ENCODE measurements at regions not wholly inside any gene's neighbourhood (a gene's known extent, or its start where the extent isn't known, plus 50 kb on each side); places are given as distances from the start of the nearest gene placed in this dataset.
"Not testable (repeated sequence)": the region's sequence is repeated elsewhere in the genome, so short reads cannot be mapped to it uniquely, and the experiment has no call there.

- TF ChIP-seq ZFP41 (tag by site-specific recombination; IDR thresholded peaks at IDR 0.05; ENCODE audit: borderline replicate concordance); HOXA7 (CRISPR knock-in tag; IDR thresholded peaks at IDR 0.05; ENCODE audit: borderline replicate concordance); YY1 (tag by site-specific recombination; IDR thresholded peaks at IDR 0.05); ZNF175 (tag by site-specific recombination; IDR thresholded peaks at IDR 0.05); ZNF274 (IDR thresholded peaks at IDR 0.05; ENCODE audit: low read length); ZNF274 (tag by site-specific recombination; IDR thresholded peaks at IDR 0.05; ENCODE audit: borderline replicate concordance); ZNF776 (tag by site-specific recombination; IDR thresholded peaks at IDR 0.05; ENCODE audit: borderline replicate concordance): not testable (repeated sequence)
- TF ChIP-seq, protein P1, sequence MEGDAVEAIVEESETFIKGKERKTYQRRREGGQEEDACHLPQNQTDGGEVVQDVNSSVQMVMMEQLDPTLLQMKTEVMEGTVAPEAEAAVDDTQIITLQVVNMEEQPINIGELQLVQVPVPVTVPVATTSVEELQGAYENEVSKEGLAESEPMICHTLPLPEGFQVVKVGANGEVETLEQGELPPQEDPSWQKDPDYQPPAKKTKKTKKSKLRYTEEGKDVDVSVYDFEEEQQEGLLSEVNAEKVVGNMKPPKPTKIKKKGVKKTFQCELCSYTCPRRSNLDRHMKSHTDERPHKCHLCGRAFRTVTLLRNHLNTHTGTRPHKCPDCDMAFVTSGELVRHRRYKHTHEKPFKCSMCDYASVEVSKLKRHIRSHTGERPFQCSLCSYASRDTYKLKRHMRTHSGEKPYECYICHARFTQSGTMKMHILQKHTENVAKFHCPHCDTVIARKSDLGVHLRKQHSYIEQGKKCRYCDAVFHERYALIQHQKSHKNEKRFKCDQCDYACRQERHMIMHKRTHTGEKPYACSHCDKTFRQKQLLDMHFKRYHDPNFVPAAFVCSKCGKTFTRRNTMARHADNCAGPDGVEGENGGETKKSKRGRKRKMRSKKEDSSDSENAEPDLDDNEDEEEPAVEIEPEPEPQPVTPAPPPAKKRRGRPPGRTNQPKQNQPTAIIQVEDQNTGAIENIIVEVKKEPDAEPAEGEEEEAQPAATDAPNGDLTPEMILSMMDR (tag by site-specific recombination; IDR thresholded peaks at IDR 0.05): not testable (repeated sequence)
- TF ChIP-seq, protein P2, sequence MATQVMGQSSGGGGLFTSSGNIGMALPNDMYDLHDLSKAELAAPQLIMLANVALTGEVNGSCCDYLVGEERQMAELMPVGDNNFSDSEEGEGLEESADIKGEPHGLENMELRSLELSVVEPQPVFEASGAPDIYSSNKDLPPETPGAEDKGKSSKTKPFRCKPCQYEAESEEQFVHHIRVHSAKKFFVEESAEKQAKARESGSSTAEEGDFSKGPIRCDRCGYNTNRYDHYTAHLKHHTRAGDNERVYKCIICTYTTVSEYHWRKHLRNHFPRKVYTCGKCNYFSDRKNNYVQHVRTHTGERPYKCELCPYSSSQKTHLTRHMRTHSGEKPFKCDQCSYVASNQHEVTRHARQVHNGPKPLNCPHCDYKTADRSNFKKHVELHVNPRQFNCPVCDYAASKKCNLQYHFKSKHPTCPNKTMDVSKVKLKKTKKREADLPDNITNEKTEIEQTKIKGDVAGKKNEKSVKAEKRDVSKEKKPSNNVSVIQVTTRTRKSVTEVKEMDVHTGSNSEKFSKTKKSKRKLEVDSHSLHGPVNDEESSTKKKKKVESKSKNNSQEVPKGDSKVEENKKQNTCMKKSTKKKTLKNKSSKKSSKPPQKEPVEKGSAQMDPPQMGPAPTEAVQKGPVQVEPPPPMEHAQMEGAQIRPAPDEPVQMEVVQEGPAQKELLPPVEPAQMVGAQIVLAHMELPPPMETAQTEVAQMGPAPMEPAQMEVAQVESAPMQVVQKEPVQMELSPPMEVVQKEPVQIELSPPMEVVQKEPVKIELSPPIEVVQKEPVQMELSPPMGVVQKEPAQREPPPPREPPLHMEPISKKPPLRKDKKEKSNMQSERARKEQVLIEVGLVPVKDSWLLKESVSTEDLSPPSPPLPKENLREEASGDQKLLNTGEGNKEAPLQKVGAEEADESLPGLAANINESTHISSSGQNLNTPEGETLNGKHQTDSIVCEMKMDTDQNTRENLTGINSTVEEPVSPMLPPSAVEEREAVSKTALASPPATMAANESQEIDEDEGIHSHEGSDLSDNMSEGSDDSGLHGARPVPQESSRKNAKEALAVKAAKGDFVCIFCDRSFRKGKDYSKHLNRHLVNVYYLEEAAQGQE (tag by site-specific recombination; IDR thresholded peaks at IDR 0.05): not testable (repeated sequence)
- TF ChIP-seq, protein P3, sequence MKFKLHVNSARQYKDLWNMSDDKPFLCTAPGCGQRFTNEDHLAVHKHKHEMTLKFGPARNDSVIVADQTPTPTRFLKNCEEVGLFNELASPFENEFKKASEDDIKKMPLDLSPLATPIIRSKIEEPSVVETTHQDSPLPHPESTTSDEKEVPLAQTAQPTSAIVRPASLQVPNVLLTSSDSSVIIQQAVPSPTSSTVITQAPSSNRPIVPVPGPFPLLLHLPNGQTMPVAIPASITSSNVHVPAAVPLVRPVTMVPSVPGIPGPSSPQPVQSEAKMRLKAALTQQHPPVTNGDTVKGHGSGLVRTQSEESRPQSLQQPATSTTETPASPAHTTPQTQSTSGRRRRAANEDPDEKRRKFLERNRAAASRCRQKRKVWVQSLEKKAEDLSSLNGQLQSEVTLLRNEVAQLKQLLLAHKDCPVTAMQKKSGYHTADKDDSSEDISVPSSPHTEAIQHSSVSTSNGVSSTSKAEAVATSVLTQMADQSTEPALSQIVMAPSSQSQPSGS (tag by site-specific recombination; IDR thresholded peaks at IDR 0.05; ENCODE audit: low read depth): not testable (repeated sequence)
- TF ChIP-seq, protein P4, sequence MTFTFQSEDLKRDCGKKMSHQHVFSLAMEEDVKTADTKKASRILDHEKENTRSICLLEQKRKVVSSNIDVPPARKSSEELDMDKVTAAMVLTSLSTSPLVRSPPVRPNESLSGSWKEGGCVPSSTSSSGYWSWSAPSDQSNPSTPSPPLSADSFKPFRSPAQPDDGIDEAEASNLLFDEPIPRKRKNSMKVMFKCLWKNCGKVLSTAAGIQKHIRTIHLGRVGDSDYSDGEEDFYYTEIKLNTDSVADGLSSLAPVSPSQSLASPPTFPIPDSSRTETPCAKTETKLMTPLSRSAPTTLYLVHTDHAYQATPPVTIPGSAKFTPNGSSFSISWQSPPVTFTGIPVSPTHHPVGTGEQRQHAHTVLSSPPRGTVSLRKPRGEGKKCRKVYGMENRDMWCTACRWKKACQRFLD (tag by site-specific recombination; IDR thresholded peaks at IDR 0.05): not testable (repeated sequence)
Observed at GRCh38 chrX:125690522-125690921, 370.9 kb downstream of the TEX13C start.
